Hematopoietic multipotent progenitor cell (in vitro differentiated cells): ENCODE measurements at regions not wholly inside any gene's neighbourhood (a gene's known extent, or its start where the extent isn't known, plus 50 kb on each side); places are given as distances from the start of the nearest gene placed in this dataset.
"Not testable (repeated sequence)": the region's sequence is repeated elsewhere in the genome, so short reads cannot be mapped to it uniquely, and the experiment has no call there.

ENCODE experiments used
- DNase-seq, 3 donors: peaks; one replicate each; pipeline ENCODE4 v3.0.0-alpha.2; 2011 to 2015; ENCODE audit warnings: low read depth in 2 of 3, low spot score in 2 of 3

DNA sequence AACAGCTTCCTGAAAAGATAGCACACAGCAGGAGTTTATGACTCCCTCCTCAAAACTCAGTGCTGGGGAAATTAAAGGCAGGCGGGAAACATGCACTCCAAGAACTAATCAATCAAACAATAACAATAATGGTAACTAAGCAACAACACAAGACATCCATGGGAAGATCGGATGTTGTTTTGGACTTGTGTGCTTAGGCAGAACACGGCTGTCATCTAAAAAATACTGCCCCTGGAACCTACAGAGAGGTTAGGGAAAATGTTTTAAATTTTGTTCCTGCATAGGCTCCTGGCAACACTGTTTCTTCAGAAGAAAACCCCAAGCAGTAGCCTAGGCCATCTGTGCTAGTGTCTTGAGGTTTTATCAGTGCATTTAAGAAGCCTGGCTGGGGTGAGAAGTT, 1378.2 kb downstream of the STIM2 start:
- DNase-seq: no peak

DNA sequence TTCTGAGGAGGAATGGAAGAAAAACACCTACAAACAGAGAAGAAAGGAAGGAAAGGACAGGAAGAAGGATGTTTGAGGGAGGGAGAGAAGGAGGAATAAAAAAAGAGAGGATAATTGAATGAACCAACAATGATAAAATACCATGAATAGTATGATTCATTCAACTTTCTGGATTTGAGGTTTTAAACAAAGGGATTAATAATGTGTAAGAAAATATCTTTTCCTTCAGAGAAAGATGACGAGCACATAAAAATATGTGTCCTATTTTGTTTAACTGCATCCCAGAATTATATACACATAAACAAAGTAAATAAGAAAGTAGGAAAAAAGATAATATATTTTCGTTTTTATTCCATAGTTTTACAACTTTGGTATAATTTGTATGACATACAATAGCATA, 1380.4 kb downstream of the STIM2 start:
- DNase-seq: no peak

DNA sequence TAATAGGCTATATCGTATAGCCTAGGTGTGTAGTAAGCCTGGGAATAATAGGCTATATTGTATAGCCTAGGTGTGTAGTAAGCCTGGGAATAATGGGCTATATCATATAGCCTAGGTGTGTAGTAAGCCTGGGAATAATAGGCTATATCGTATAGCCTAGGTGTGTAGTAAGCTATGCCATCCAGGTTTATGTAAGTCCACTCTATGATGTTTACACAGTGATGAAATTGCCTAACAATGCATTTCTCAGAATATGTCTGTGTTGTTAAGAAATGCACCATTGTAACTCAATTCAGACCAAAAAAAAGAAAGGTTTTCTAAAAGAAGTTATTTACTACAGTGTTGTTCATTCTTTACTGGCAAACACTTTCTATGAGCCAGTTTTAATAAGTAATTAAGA, 1387.2 kb downstream of the STIM2 start:
- no peak for DNase-seq

DNA sequence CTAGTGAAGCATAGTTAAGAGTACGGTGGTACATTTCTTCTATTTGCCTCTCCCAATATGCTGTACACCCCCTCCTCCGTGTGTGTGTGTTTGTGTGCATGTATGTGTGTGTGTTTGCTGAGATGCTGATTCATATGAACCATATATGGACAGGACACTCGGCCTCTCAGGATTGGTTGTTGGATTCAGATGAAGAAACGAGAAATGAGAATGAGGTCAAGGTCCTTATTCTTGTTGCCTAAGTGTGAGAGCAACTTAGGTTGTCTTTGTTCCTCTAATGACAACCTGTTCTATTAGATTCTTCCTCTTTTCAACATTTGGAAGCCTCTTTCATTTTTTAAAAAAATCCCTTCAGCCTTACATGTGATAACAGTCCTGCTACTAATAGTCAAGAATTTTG, 1387.6 kb downstream of the STIM2 start:
- DNase-seq: no peak

DNA sequence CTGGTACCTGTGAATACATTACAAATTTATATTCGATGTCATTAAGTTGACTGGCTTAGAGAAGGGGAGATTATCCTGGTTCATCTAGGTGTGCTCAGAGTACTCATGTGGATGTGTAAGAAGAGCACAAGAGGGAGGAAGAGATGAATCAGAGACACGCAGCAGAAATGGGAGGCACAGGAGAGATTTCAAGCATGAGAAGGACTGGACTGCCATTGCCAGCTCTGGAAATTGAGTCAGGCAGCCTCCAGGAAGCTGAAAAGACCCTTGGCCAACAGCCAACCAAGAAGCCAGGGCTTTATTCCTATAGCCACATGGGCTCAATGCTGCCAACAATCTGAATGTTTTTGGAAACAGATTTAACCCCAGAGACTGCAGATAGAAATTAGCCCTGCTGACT, 1390.0 kb downstream of the STIM2 start:
- no peak for DNase-seq

DNA sequence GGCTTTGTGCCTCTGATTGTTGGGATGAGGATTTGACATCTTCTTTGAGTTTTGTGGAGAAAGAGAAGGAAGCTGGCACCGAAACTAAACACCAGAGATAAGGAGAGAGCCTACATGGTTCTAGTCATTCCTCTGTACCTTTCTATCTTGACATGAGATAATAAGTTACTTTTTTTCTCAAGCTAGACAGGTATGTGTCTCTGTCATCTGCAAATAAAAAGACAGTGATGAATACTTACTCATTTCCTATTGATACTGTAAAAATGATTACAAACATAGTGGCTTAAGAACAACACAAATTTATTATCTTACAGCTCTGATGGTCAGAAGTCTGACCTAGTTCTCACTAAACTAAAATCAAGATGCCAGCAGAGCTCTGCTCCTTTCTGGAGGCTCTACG, 1391.2 kb downstream of the STIM2 start:
- no peak for DNase-seq

DNA sequence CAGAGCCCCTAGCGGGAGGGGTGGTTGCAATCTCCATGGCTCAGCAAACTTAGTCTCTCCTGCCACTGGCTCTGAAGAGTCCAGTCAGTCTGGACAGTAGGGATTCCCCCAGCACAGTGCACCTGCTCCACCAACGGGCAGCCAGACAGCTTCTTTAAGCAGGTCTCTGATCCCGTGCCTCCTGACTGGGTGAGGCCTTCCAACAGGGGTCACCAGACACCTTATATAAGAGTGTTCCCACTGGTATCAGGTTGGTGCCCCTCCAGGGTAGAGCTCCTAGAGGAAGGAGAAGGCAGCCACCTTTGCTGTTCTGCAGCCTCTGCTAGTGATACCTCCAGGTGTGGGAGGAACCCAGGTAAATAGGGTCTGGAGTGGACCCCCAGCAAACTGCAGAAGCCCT, 1393.4 kb downstream of the STIM2 start:
- DNase-seq: no peak

DNA sequence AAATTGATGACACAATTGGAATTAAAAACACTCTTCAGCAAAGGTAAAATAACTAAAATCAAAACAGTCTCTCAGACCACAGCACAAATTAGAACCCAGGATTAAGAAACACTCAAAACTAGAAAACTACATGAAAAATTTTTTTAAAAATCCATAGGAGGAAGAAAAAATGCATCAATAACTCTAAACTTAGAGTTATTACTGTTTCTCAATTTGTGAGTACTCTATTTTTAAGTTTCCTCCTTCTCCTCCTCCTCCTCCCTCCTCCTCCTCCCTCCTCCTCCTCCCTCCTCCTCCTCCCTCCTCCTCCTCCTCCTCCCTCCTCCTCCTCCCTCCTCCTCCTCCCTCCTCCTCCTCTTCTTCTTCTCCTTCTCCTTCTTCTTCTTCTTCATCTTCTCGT, 1395.7 kb downstream of the STIM2 start:
- no peak for DNase-seq

DNA sequence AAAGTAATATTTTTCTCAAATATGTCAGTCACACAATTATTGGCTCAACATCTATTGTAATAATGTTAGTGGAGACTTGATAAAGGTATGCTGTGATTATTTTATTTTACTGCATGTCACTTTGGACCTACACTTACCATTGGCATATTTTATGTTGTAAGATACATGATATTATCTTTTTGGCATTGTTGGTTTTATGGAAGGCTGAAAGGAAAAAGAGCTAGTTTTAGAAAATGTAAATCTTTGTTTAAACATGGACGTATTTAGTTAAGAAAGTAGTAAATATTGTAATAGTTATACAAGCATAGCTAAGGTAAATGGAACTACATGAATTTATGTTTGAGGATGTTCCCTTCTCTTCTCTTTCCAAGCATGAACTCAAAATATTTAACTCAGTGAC, 1399.3 kb downstream of the STIM2 start:
- DNase-seq: no peak

DNA sequence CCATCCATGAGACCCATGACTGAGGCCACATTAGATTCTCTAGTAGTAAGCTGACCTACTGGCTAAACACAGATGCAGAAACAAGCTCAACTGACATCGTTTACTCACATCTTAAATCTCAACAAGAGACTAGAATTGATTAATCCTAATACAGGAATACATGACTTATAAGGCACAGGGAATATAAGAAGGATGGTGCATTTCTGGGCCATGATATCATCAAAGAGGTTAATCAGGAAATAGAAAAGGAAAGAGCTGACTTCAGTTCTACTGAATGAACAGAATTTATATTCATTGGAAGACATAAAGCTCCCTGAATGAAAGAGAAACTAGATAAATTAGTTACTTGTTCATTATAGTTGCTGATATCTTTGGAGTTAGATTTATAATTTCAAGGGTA, 1406.5 kb downstream of the STIM2 start:
- no peak for DNase-seq

DNA sequence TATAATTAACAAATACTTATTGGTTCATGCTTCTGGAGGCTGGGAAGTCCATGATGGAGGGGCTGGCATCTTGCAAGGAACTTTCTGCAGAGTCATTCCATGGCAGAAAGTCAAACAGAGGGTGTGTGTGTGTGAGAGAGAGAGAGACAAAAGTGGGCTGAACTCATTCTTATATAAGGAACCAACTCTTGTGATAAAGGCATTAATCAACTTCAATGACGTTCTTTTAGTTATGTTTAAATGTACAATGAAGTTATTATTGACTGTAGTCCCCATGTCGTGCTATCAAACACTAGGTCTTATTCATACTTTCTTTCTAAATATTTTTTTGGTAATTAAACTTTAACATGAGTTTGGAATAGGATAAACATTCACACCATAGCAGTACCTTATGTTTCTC, 1408.8 kb downstream of the STIM2 start:
- DNase-seq: no peak

DNA sequence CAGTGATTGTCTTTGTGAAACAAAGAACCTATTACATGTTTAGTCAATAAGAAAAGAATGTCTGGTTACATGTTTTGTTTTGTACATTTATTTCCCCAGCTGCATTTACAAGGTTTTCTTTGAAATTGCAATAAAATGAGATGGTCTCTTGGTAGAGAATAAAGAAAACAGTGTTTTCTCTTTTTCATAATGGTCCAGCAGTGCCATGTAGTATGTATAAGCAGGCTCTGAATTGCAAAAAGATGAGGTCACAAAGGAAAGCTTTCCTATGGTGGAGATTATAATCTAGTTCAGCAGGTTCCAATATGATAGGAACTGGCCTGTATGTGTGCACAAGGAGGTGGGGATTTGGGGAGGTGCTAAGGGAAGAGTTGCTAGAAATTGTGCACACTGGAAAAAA, 1417.3 kb downstream of the STIM2 start:
- DNase-seq: no peak

DNA sequence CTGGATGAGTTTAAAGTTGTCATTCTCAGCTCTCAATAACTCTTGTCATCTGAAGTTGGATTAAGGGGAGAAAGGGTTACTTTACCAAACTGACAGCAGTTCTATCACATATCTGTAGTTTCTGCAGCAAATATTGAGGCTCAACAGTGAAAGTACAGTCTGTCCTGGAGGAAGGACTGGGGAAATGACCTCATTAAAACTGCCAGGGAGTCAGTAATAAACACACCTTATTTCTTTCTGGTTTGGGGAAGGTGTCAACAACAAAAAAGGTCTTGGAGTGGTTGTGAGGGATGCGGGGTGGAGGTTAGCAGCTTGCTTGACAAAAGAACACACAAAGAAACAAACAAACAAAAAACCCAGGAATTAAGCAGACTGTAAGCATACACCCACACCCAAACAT, 1418.0 kb downstream of the STIM2 start:
- no peak for DNase-seq

DNA sequence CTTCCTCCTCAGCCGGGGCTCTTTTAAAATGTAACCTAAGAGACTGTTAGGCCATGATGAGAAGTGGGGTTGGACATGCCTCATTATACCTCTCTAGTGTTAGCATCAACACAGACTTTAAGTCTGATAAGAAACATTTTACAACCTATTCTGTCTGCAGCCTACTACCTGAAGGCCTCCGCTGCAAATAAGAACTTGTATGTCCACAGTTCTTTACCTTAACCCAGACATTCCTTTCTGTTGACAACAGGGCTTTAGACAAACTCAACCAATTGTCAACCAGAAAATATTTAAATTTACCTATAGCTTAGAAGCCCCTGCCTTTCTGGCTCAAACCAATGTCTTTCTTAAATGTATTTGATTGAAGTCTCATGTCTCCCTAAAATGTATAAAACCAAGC, 1418.6 kb downstream of the STIM2 start:
- no peak for DNase-seq

DNA sequence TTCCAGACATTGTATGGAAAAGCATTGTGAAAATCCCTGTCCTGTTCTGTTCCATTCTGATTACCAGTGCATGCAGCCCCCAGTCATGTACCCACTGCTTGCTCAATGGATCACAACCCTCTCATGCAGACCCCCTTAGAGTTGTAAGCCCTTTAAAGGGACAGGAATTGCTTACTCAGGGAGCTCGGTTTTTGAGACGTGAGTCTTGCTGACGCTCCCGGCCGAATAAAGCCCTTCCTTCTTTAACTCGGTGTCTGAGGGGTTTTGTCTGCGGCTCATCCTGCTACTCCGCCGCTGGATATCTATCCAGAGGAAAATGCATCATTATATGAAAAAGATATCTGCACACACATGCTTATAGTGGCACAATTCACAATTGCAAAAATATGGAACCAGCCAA, 1425.6 kb downstream of the STIM2 start:
- not testable (repeated sequence) for DNase-seq

DNA sequence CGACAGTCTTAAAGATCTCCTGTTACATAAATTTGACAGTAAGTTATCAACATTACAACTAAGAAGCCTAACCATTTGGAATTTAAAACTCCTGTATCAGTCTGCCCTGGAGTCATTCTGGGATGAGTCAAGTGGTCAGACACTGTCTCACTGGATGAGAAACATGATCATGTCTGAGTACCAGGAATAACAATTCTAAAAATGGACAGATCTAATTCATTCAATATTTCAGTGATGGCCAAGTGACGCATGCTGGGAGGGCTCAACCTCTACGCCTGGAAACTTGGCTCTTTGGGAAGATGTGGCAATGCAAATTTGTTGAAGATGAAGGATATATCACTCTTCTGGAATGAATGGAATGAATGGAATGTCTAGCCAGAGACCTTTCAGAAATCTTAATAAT, 1427.2 kb downstream of the STIM2 start:
- no peak for DNase-seq

DNA sequence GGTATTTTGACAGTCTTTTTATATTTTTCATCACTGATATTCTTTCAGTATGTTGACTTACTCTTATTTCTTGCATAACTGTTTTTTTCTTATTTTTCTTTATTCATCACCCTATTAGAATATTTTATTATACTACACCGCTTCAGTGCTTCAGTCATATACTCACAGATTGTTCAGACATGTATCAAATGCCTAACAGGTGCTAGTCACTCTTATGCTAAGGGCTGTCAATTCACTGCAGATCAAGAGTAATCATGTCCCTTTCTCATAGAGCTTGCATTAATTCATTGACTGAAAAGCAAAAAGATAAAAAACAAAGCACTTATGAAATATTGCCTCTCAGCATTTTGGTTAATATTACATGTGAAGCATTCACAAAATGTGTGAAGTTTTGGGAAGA, 1435.6 kb downstream of the STIM2 start:
- no peak for DNase-seq

DNA sequence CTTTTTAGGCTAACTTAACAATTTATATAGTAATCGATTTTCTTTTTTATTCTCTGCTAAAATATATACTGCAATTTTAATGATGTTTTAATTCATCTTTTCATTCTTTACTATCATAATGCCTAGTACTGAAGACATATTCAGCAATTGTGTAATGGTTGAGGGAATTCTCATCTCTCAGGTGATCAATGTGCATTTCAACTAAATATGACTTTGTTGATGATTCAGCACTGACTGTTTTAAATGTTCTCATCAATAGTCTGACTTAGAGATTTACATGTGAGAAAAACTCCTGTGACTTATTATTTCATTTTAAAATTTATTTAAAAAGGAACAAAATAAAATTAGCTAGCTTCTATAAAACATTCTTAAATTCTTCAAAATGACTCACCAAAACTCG, 1450.3 kb downstream of the STIM2 start:
- no peak for DNase-seq

DNA sequence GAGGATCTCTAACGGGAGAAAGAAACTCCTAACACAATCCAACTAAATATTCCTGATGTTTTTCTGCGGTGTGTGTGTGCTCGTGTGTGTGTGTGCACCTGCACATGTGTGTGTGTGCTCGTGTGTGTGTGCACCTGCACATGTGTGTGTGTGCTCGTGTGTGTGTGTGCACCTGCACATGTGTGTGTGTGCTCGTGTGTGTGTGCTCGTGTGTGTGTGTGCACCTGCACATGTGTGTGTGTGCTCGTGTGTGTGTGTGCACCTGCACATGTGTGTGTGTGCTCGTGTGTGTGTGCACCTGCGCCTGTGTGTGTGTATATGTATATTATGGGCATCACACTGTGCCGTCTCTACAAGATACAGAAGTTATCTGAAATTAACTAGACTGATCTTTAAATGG, 1451.9 kb downstream of the STIM2 start:
- DNase-seq: not testable (repeated sequence)

DNA sequence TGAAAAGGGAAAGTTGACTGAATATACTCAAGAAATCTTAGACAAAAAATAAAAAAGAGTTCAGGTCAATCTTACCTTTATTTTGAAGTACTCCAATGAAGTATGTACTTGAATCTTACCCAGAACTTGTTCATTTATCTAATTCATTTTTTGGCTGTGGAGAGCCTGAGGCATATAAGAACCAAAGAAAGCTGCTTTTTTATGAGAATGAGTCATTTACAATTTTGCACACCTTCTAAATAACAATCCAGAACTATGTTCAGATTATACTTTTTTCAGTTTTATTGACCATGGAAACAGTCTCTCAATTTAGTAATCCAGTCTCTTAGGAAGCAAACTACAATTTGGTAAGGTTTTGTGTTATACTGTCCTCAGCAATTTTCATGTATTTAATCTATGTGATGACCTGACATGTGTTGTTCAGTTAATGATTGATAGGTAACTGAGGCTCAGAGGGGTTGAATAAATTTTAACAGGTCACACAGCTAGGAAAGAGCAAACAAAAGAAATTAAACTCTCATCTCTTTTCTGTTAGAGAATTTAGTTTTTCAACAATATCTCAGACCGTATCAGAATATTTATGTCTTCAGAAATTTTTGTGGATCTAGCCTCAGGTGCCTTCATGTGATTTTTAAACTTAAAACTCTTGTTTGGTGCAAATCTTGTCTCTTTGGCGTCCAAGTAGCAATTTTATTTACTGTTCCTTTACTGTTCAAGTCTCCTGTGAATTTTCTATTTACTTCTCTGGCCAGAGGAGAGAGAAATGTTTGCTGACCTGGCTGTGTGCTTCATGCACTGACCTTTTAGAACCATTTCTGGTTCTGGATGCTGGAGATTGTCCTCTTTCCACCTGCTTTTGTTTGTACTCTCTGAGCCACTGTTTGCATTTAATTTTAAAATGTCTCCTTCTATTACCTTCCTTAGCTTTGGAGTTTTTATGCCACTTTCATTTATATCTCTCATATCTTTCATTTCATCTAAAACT, 1453.4 kb downstream of the STIM2 start:
- DNase-seq: no peak

DNA sequence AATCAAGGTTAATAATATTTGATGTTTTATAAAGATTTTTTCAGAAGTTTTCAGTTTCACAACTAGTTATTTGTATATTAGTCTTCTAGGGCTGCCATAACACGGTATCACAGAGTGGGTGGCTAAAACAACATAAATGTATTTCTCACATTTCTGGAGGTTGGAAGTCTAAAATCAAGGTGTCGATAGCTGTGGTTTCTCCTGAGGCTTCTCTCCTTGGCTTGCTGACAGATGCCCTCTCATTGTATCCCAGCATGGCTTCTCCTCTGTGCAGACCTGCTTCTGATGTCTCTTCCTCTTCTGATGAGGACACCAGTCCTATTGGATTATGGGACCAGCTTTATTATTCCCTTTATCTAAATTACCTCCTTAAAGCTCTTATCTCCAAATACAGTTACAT, 1456.6 kb downstream of the STIM2 start:
- no peak for DNase-seq

DNA sequence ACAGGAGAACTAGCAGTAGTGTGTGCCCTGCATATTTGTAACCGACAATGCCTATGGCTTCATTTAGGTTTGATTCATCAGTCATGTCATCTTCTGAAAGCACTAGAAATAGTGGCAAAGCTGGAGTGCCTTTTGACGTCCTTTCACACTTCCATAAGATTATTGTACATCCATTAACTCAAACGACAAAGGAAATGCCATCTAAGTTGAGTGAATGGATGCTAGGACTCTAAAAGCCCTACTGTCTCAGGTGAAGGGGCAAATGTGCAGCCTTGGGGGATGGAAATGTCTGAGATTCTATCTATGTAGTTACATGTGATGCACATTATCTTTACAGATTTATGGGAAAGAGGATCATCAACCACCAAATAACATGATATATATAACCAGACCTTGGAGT, 1473.6 kb downstream of the STIM2 start:
- DNase-seq: no peak

DNA sequence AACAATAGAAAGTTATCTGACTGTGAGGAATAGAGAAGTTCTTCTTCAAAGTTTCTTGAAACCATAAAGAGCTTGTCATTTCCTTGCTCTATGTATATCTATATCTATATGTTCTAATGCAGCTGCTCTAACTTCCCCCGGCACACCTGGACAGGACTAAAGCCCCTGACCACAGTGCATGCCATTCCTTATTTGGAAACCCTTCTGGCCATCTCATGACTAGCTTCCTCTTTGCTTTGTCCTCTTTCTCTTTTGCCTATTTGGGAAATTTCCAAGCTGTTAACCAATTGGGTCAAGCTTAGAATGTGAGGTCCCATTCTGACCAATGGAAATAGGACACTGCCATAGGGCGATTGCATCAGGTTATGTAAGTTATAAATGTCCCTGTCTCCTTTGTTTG, 1481.1 kb downstream of the STIM2 start:
- DNase-seq: no peak
